ENCODE measurements at regions not wholly inside any gene's neighbourhood (a gene's known extent, or its start where the extent isn't known, plus 50 kb on each side); places are given as distances from the start of the nearest gene placed in this dataset.

DNA sequence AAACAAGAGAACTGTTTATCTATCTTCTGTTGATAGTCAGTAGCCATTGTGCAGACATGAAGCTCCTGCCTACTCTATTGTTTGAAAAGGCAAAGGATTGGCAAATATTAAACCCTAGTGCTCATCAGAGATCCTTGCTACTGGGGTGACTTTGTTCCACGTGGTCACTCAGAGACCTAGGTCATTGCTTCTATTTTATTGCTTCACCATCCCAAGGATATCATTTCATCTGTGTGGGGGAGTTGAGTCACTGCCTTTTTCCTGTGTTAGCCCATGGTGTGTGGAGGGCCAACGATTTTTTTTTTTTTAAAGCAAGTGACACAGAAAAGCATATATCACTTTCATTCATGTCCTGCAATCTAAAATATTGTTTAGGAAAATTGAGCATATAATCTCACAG is 254.1 kb upstream of the RXFP2 start:
- no peaks in the 10 kb centered on the region for H3K79me1 ChIP-seq (ENCODE audit: low read length)
- no peak overlapping the region for H2BK120ac ChIP-seq (ENCODE audit: low read depth, low read length)
- no CpG with 5 or more reads among the region's 2 CpGs for WGBS (ENCODE audit: extremely low coverage, insufficient coverage, low lambda C conversion rate)
- no peak overlapping the region for H4K8ac ChIP-seq (ENCODE audit: low read depth, low read length)
- H3K27ac ChIP-seq (ENCODE audit: low read depth, low read length): no peak overlapping the region
- H3K4me1 ChIP-seq (ENCODE audit: control insufficient read depth, low read depth, low read length): no peaks in the 10 kb centered on the region
- H4K5ac ChIP-seq (ENCODE audit: low read length): no peak overlapping the region
- no peak overlapping the region for H3K4me3 ChIP-seq (ENCODE audit: low read length)
- no peaks in the 10 kb centered on the region for H3K27me3 ChIP-seq (ENCODE audit: insufficient read depth, low read length, poor library complexity)
- H2BK15ac ChIP-seq (replicated peaks; ENCODE audit: low read depth): no peak overlapping the region
- no peak overlapping the region for H2BK5ac ChIP-seq (ENCODE audit: low read length)
- H3K79me2 ChIP-seq (ENCODE audit: control insufficient read depth, insufficient read depth, low read length): no peaks in the 10 kb centered on the region
- no peak overlapping the region for H3K23ac ChIP-seq (ENCODE audit: low read length)
- no peak overlapping the region for H3K56ac ChIP-seq (ENCODE audit: low read length)
- no peak overlapping the region for H2AK5ac ChIP-seq (ENCODE audit: low read length)
- no peak overlapping the region for H3K18ac ChIP-seq (ENCODE audit: low read length)
- no peak overlapping the region for H3K4me2 ChIP-seq (ENCODE audit: low read length)
- H3K9ac ChIP-seq (ENCODE audit: low read length): no peak overlapping the region
- no peaks in the 10 kb centered on the region for H3K36me3 ChIP-seq (ENCODE audit: control insufficient read depth, insufficient read depth, low read length)
- DNase-seq: no peak
- H3K4ac ChIP-seq (ENCODE audit: low read depth, low read length): no peak overlapping the region

- Histone ChIP-seq H3K4me2 (ENCODE audit: low read length) (no peak overlapping the region), H3K79me2 (ENCODE audit: control insufficient read depth, insufficient read depth, low read length) (no peaks in the 10 kb centered on the region), H3K36me3 (ENCODE audit: control insufficient read depth, insufficient read depth, low read length) (no peaks in the 10 kb centered on the region), H3K27ac (ENCODE audit: low read depth, low read length) (no peak overlapping the region), H3K27me3 (ENCODE audit: insufficient read depth, low read length, poor library complexity) (no peaks in the 10 kb centered on the region), H3K4me1 (ENCODE audit: control insufficient read depth, low read depth, low read length) (no peaks in the 10 kb centered on the region), H3K4me3 (ENCODE audit: low read length) (no peak overlapping the region), H3K56ac (ENCODE audit: low read length) (no peak overlapping the region), H3K79me1 (ENCODE audit: low read length) (no peaks in the 10 kb centered on the region), H2BK5ac (ENCODE audit: low read length) (no peak overlapping the region), H3K23ac (ENCODE audit: low read length) (no peak overlapping the region), H4K5ac (ENCODE audit: low read length) (no peak overlapping the region), H2BK120ac (ENCODE audit: low read depth, low read length) (no peak overlapping the region), H3K4ac (ENCODE audit: low read depth, low read length) (no peak overlapping the region), H3K9ac (ENCODE audit: low read length) (no peak overlapping the region), H2AK5ac (ENCODE audit: low read length) (no peak overlapping the region), H3K18ac (ENCODE audit: low read length) (no peak overlapping the region), H2BK15ac (replicated peaks; ENCODE audit: low read depth) (no peak overlapping the region), H4K8ac (ENCODE audit: low read depth, low read length) (no peak overlapping the region)
- DNase-seq: peak; percentile 25
- WGBS (ENCODE audit: extremely low coverage, insufficient coverage, low lambda C conversion rate): no CpG with 5 or more reads among the region's 4 CpGs
Measured at GRCh38 chr13:31485651-31486051, 253.7 kb upstream of the RXFP2 start.

- Histone ChIP-seq H2BK5ac (ENCODE audit: low read length) (no peak overlapping the region), H3K27ac (ENCODE audit: low read depth, low read length) (no peak overlapping the region), H2BK15ac (replicated peaks; ENCODE audit: low read depth) (no peak overlapping the region), H3K27me3 (ENCODE audit: insufficient read depth, low read length, poor library complexity) (no peaks in the 10 kb centered on the region), H3K4me3 (ENCODE audit: low read length) (no peak overlapping the region), H3K36me3 (ENCODE audit: control insufficient read depth, insufficient read depth, low read length) (no peaks in the 10 kb centered on the region), H3K4me2 (ENCODE audit: low read length) (no peak overlapping the region), H3K4me1 (ENCODE audit: control insufficient read depth, low read depth, low read length) (no peaks in the 10 kb centered on the region), H3K56ac (ENCODE audit: low read length) (no peak overlapping the region), H3K79me2 (ENCODE audit: control insufficient read depth, insufficient read depth, low read length) (no peaks in the 10 kb centered on the region), H4K5ac (ENCODE audit: low read length) (no peak overlapping the region), H3K18ac (ENCODE audit: low read length) (no peak overlapping the region), H2AK5ac (ENCODE audit: low read length) (no peak overlapping the region), H4K8ac (ENCODE audit: low read depth, low read length) (no peak overlapping the region), H3K79me1 (ENCODE audit: low read length) (no peaks in the 10 kb centered on the region), H3K4ac (ENCODE audit: low read depth, low read length) (no peak overlapping the region), H3K9ac (ENCODE audit: low read length) (no peak overlapping the region), H3K23ac (ENCODE audit: low read length) (no peak overlapping the region), H2BK120ac (ENCODE audit: low read depth, low read length) (no peak overlapping the region)
- no CpG with 5 or more reads among the region's 4 CpGs for whole genome bisulfite sequencing (ENCODE audit: extremely low coverage, insufficient coverage, low lambda C conversion rate)
- no peak for DNase-seq
Measured at GRCh38 chr13:31495336-31495735, 244.0 kb upstream of the RXFP2 start.

- H3K23ac ChIP-seq (ENCODE audit: low read length): no peak overlapping the region
- no peaks in the 10 kb centered on the region for H3K79me1 ChIP-seq (ENCODE audit: low read length)
- H3K4me1 ChIP-seq (ENCODE audit: control insufficient read depth, low read depth, low read length): no peaks in the 10 kb centered on the region
- no peak overlapping the region for H3K9ac ChIP-seq (ENCODE audit: low read length)
- H2BK120ac ChIP-seq (ENCODE audit: low read depth, low read length): no peak overlapping the region
- H3K4me3 ChIP-seq (ENCODE audit: low read length): no peak overlapping the region
- H2BK15ac ChIP-seq (replicated peaks; ENCODE audit: low read depth): no peak overlapping the region
- H2BK5ac ChIP-seq (ENCODE audit: low read length): no peak overlapping the region
- H3K36me3 ChIP-seq (ENCODE audit: control insufficient read depth, insufficient read depth, low read length): no peaks in the 10 kb centered on the region
- H2AK5ac ChIP-seq (ENCODE audit: low read length): no peak overlapping the region
- H3K79me2 ChIP-seq (ENCODE audit: control insufficient read depth, insufficient read depth, low read length): no peaks in the 10 kb centered on the region
- H3K27me3 ChIP-seq (ENCODE audit: insufficient read depth, low read length, poor library complexity): no peaks in the 10 kb centered on the region
- no peak overlapping the region for H3K56ac ChIP-seq (ENCODE audit: low read length)
- H4K5ac ChIP-seq (ENCODE audit: low read length): no peak overlapping the region
- H3K4ac ChIP-seq (ENCODE audit: low read depth, low read length): no peak overlapping the region
- no peak for DNase-seq
- H3K27ac ChIP-seq (ENCODE audit: low read depth, low read length): no peak overlapping the region
- H3K4me2 ChIP-seq (ENCODE audit: low read length): no peak overlapping the region
- H4K8ac ChIP-seq (ENCODE audit: low read depth, low read length): no peak overlapping the region
- H3K18ac ChIP-seq (ENCODE audit: low read length): no peak overlapping the region
Measured at GRCh38 chr13:31499274-31499673, 240.1 kb upstream of the RXFP2 start.

DNA sequence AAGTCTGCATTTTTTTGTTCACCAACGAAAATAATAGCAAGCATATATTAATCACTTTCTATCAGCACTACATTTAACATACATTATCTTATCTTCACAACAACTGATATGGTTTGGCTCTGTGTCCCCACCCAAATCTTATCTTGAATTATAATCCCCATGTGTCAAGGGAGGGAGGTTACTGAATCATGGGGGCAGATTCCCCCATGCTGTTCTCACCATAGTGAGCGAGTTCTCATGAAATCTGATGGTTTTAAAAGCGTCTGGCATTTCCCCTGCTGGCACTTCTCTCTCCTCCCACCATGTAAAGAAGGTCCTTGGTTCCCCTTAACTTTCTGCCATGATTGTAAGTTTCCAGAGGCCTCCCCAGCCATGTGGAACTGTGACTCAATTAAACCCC is 235.7 kb upstream of the RXFP2 start:
- H3K4me3 ChIP-seq (ENCODE audit: low read length): no peak overlapping the region
- no peaks in the 10 kb centered on the region for H3K79me2 ChIP-seq (ENCODE audit: control insufficient read depth, insufficient read depth, low read length)
- WGBS (ENCODE audit: extremely low coverage, insufficient coverage, low lambda C conversion rate): no CpG with 5 or more reads among the region's 3 CpGs
- H3K4me2 ChIP-seq (ENCODE audit: low read length): no peak overlapping the region
- no peaks in the 10 kb centered on the region for H3K27me3 ChIP-seq (ENCODE audit: insufficient read depth, low read length, poor library complexity)
- H3K79me1 ChIP-seq (ENCODE audit: low read length): no peaks in the 10 kb centered on the region
- no peak overlapping the region for H4K8ac ChIP-seq (ENCODE audit: low read depth, low read length)
- no peak overlapping the region for H2BK15ac ChIP-seq (replicated peaks; ENCODE audit: low read depth)
- no peaks in the 10 kb centered on the region for H3K4me1 ChIP-seq (ENCODE audit: control insufficient read depth, low read depth, low read length)
- no peak overlapping the region for H3K23ac ChIP-seq (ENCODE audit: low read length)
- no peak overlapping the region for H3K9ac ChIP-seq (ENCODE audit: low read length)
- H3K36me3 ChIP-seq (ENCODE audit: control insufficient read depth, insufficient read depth, low read length): no peaks in the 10 kb centered on the region
- no peak overlapping the region for H2AK5ac ChIP-seq (ENCODE audit: low read length)
- no peak overlapping the region for H3K56ac ChIP-seq (ENCODE audit: low read length)
- peak overlapping the region; percentile 39 for H3K18ac ChIP-seq (ENCODE audit: low read length)
- no peak overlapping the region for H3K4ac ChIP-seq (ENCODE audit: low read depth, low read length)
- DNase-seq: peak; percentile 72
- no peak overlapping the region for H2BK120ac ChIP-seq (ENCODE audit: low read depth, low read length)
- no peak overlapping the region for H2BK5ac ChIP-seq (ENCODE audit: low read length)
- H3K27ac ChIP-seq (ENCODE audit: low read depth, low read length): peak overlapping the region; percentile 60
- H4K5ac ChIP-seq (ENCODE audit: low read length): no peak overlapping the region

DNA sequence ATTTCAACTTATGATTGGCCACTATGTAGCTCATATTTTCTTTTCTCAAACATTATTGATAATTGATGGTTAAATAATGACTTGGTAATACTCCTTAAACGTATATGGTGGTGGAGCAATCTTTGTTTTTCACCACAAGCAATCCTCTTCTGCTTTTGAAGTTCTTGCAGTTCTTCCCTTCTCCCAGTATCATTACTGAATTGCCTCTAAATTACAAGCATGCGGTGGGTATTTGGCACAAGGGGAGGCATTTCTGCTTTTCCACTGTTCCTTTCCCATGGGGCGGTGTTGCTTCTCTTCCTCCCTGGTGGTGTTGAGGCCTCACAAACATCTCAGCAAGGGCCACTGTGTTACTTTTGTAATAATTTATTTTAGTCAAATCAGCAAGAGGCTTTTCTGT is 234.4 kb upstream of the RXFP2 start:
- H2AK5ac ChIP-seq (ENCODE audit: low read length): no peak overlapping the region
- WGBS (ENCODE audit: extremely low coverage, insufficient coverage, low lambda C conversion rate): no CpG with 5 or more reads among the region's 3 CpGs
- no peak overlapping the region for H3K4ac ChIP-seq (ENCODE audit: low read depth, low read length)
- no peaks in the 10 kb centered on the region for H3K27me3 ChIP-seq (ENCODE audit: insufficient read depth, low read length, poor library complexity)
- H4K8ac ChIP-seq (ENCODE audit: low read depth, low read length): no peak overlapping the region
- H3K4me3 ChIP-seq (ENCODE audit: low read length): no peak overlapping the region
- no peak overlapping the region for H3K23ac ChIP-seq (ENCODE audit: low read length)
- no peaks in the 10 kb centered on the region for H3K4me1 ChIP-seq (ENCODE audit: control insufficient read depth, low read depth, low read length)
- H3K18ac ChIP-seq (ENCODE audit: low read length): no peak overlapping the region
- no peak overlapping the region for H2BK15ac ChIP-seq (replicated peaks; ENCODE audit: low read depth)
- H4K5ac ChIP-seq (ENCODE audit: low read length): no peak overlapping the region
- no peak overlapping the region for H3K4me2 ChIP-seq (ENCODE audit: low read length)
- no peak overlapping the region for H2BK120ac ChIP-seq (ENCODE audit: low read depth, low read length)
- no peaks in the 10 kb centered on the region for H3K79me2 ChIP-seq (ENCODE audit: control insufficient read depth, insufficient read depth, low read length)
- no peaks in the 10 kb centered on the region for H3K36me3 ChIP-seq (ENCODE audit: control insufficient read depth, insufficient read depth, low read length)
- no peaks in the 10 kb centered on the region for H3K79me1 ChIP-seq (ENCODE audit: low read length)
- DNase-seq: no peak
- H3K56ac ChIP-seq (ENCODE audit: low read length): no peak overlapping the region
- no peak overlapping the region for H3K9ac ChIP-seq (ENCODE audit: low read length)
- H3K27ac ChIP-seq (ENCODE audit: low read depth, low read length): no peak overlapping the region
- H2BK5ac ChIP-seq (ENCODE audit: low read length): no peak overlapping the region

Data from mesendoderm (in vitro differentiated cells).